ENCODE measurements at regions not wholly inside any gene's neighbourhood (a gene's known extent, or its start where the extent isn't known, plus 50 kb on each side); places are given as distances from the start of the nearest gene placed in this dataset.

GRCh38 chr4:41873380-41874295 lies 61.6 kb upstream of the TMEM33 start:
- POLR2A ChIA-PET (ENCODE audit: unreplicated experiment): no interaction called here
- ATAC-seq (ENCODE audit: low read depth): no peak
- dilution Hi-C loops (cut with HindIII; ENCODE audit: low sequenced_read_pairs, unreplicated experiment) (no loop called here), in situ Hi-C loops (cut with MboI; ENCODE audit: low sequenced_read_pairs) (no loop called here), intact Hi-C loops (cut with micrococcal nuclease) (no loop called here)
- Histone ChIP-seq H3K4me2 (ENCODE audit: low read depth, low read length) (no peak overlapping the region), H2BK5ac (ENCODE audit: low read depth, low read length, poor library complexity, severe bottlenecking) (no peak overlapping the region), H2BK20ac (ENCODE audit: low read depth, low read length) (no peak overlapping the region), H3K9ac (ENCODE audit: low read depth, low read length) (no peak overlapping the region), H3K27me3 (ENCODE audit: control insufficient read depth, insufficient read depth, low read length) (peaks cover 68% of the 10 kb centered on the region), H2AK5ac (ENCODE audit: low read depth, low read length) (no peak overlapping the region), H3K4me3 (ENCODE audit: insufficient read depth, low read depth, low read length) (no peak overlapping the region), H4K91ac (ENCODE audit: insufficient read depth, low read depth, low read length) (no peak overlapping the region), H3K14ac (replicated peaks; ENCODE audit: low read depth, low read length) (no peak overlapping the region), H4K20me1 (ENCODE audit: insufficient read depth, low read length) (no peaks in the 10 kb centered on the region), H3K4me1 (ENCODE audit: control insufficient read depth, insufficient read depth, low read length) (no peaks in the 10 kb centered on the region), H3K27ac (ENCODE audit: insufficient read depth, low read length) (no peak overlapping the region), H3K79me1 (ENCODE audit: low read depth in 1 of 2, low read length in 2 of 2) (no peaks in the 10 kb centered on the region), H2BK15ac (ENCODE audit: low read depth, low read length) (no peak overlapping the region), H4K5ac (ENCODE audit: low read depth, low read length) (no peak overlapping the region), H3K18ac (ENCODE audit: low read depth, low read length) (no peak overlapping the region), H3K9me3 (ENCODE audit: control insufficient read depth, insufficient read depth, low read length) (peaks cover 5% of the 10 kb centered on the region), H3K4ac (ENCODE audit: low read depth, low read length) (no peak overlapping the region), H4K8ac (ENCODE audit: low read depth in 2 of 2, low read length in 2 of 2) (no peak overlapping the region), H3K23ac (ENCODE audit: low read depth, low read length) (no peak overlapping the region), H2AK9ac (replicated peaks; ENCODE audit: low read depth, low read length, poor library complexity) (no peak overlapping the region), H2AFZ (replicated peaks; ENCODE audit: low read length, poor library complexity) (no peak overlapping the region), H3K9me1 (ENCODE audit: insufficient read depth, low read length) (no peaks in the 10 kb centered on the region), H2BK120ac (ENCODE audit: low read depth, low read length) (no peak overlapping the region), H3K36me3 (ENCODE audit: control insufficient read depth, insufficient read depth, low read length) (no peaks in the 10 kb centered on the region), H3K56ac (ENCODE audit: extremely low read depth, insufficient read depth, low read length) (no peak overlapping the region)
- WGBS, 2 experiments (ENCODE audit: extremely low coverage in 2 of 2, insufficient read length in 1 of 2): 6% methylated on average over 11 of the region's 42 CpGs; no CpG with 5 or more reads in 1 of the 2 experiments
- CTCF ChIA-PET: interaction anchor here (0.9 to 1.1 kb wide), 2 partner anchors 14 to 207 kb away, joined by 3 read pairs; no protein-coding TSS in a partner anchor
- no peak for DNase-seq
- BruUV-seq (replicated peaks): no TSS peak
- no peak for TF ChIP-seq MAFK (IDR thresholded peaks at IDR 0.05; ENCODE audit: low read depth, low read length)
- TF ChIP-seq SMC3 (IDR thresholded peaks at IDR 0.05; ENCODE audit: low read depth, low read length): no peak
- TF ChIP-seq, protein P1, sequence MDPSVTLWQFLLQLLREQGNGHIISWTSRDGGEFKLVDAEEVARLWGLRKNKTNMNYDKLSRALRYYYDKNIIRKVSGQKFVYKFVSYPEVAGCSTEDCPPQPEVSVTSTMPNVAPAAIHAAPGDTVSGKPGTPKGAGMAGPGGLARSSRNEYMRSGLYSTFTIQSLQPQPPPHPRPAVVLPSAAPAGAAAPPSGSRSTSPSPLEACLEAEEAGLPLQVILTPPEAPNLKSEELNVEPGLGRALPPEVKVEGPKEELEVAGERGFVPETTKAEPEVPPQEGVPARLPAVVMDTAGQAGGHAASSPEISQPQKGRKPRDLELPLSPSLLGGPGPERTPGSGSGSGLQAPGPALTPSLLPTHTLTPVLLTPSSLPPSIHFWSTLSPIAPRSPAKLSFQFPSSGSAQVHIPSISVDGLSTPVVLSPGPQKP (IDR thresholded peaks at IDR 0.05; ENCODE audit: borderline replicate concordance, low read depth, low read length): no peak
- no peak for TF ChIP-seq BHLHE40 (IDR thresholded peaks at IDR 0.05; ENCODE audit: low read depth, low read length)
- TF ChIP-seq CEBPB (IDR thresholded peaks at IDR 0.05; ENCODE audit: low read depth, low read length): no peak
- TF ChIP-seq NFE2L2 (IDR thresholded peaks at IDR 0.05; ENCODE audit: low read depth, low read length): no peak
- TF ChIP-seq POLR2A (IDR thresholded peaks at IDR 0.05; ENCODE audit: low read depth, low read length): no peak
- TF ChIP-seq, protein P2, sequence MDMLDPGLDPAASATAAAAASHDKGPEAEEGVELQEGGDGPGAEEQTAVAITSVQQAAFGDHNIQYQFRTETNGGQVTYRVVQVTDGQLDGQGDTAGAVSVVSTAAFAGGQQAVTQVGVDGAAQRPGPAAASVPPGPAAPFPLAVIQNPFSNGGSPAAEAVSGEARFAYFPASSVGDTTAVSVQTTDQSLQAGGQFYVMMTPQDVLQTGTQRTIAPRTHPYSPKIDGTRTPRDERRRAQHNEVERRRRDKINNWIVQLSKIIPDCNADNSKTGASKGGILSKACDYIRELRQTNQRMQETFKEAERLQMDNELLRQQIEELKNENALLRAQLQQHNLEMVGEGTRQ (IDR thresholded peaks at IDR 0.05; ENCODE audit: low read depth, low read length): no peak
- no peak for TF ChIP-seq CHD1 (IDR thresholded peaks at IDR 0.05; ENCODE audit: low read depth, low read length)
- no peak for TF ChIP-seq MXI1 (IDR thresholded peaks at IDR 0.05; ENCODE audit: borderline replicate concordance, low read depth, low read length)
- TF ChIP-seq MAZ (IDR thresholded peaks at IDR 0.05; ENCODE audit: borderline replicate concordance, low read depth, low read length): no peak
- no peak for TF ChIP-seq FOS (IDR thresholded peaks at IDR 0.05; ENCODE audit: low read depth, low read length)
- TF ChIP-seq RCOR1 (IDR thresholded peaks at IDR 0.05; ENCODE audit: insufficient replicate concordance, low read length): no peak
- no peak for TF ChIP-seq RFX5 (IDR thresholded peaks at IDR 0.05; ENCODE audit: low read depth, low read length)
- no peak for TF ChIP-seq CTCF (conservative IDR thresholded peaks at IDR 0.05; ENCODE audit: low read depth, low read length)
